A549 (cell line): ENCODE measurements at regions not wholly inside any gene's neighbourhood (a gene's known extent, or its start where the extent isn't known, plus 50 kb on each side); places are given as distances from the start of the nearest gene placed in this dataset.

ENCODE experiments used
- ATAC-seq, 2 experiments: fragments of 200-7000 bp in 1 of 2; fragments of >200 bp in 1 of 2; cut with Nextera tagmentation in 1 of 2; cut with Tn5 transposase in 1 of 2; 3 replicates each; pipeline versions ENCODE4 v1.8.0 to v1.9.1; 2018 to 2020; ENCODE audit warnings: mild to moderate bottlenecking in 1 of 2, moderate library complexity in 1 of 2
- CTCF ChIA-PET: fragments of 300-600 bp; sonication (Branson Sonifier 250); formaldehyde crosslinking; extraction: SDS; loops from one replicate; lab custom pipeline; 2021; ENCODE audit warnings: antibody characterized with exemption, inconsistent platforms; lab: Yijun Ruan, JAX
- POLR2A ChIA-PET: fragments of 350-600 bp; formaldehyde crosslinking; extraction: SDS; loops from one replicate; lab custom pipeline; 2021; ENCODE audit warnings: antibody characterized with exemption, inconsistent platforms; lab: Yijun Ruan, JAX
- DNase-seq, 2 experiments: peaks; one replicate each; pipeline versions ENCODE4 v3.0.0 to v3.0.0-alpha.2; 2011 to 2016; ENCODE audit warnings: low read depth in 1 of 2, low spot score in 1 of 2
- FAIRE-seq: peaks from 2 replicates; lab custom pipeline; 2011; peaks lifted over from hg19 to GRCh38; lab: Jason Lieb, UNC
- H3K27ac ChIP-seq, 2 experiments: fragments of >200 bp; sonication (Bioruptor Twin); formaldehyde crosslinking; 3 replicates each; pipeline ENCODE4 v1.5.1; 2016 to 2017
- H3K4me1 ChIP-seq: fragments of >200 bp; sonication (Bioruptor Twin); formaldehyde crosslinking; 3 replicates; pipeline ENCODE4 v1.6.1; 2016
- H3K4me2 ChIP-seq: fragments of >200 bp; sonication (Bioruptor Twin); formaldehyde crosslinking; 3 replicates; pipeline ENCODE4 v1.6.1; 2016
- H3K4me3 ChIP-seq: fragments of >200 bp; sonication (Bioruptor Twin); formaldehyde crosslinking; 3 replicates; pipeline ENCODE4 v1.5.1; 2016
- H3K9me3 ChIP-seq: fragments of >200 bp; sonication (Bioruptor Twin); formaldehyde crosslinking; 3 replicates; pipeline ENCODE4 v1.6.1; 2016
- CHD2 ChIP-seq: fragments of 150-350 bp; IDR thresholded peaks from 2 replicates; pipeline ENCODE4 v1.6.1; 2014; ENCODE audit warnings: low read length; ENCODE audit not compliant: partially characterized antibody
- CHD4 ChIP-seq: fragments of 200-600 bp; sonication (generic); IDR thresholded peaks from 2 replicates; pipeline ENCODE4 v1.6.1; 2016; ENCODE audit warnings: antibody characterized with exemption, mild to moderate bottlenecking, borderline replicate concordance
- FOSB ChIP-seq: fragments of 250-450 bp; sonication (Bioruptor Pico); IDR thresholded peaks from 2 replicates; pipeline ENCODE4 v1.5.0; 2020; ENCODE audit warnings: mild to moderate bottlenecking, moderate library complexity
- FOSL2 ChIP-seq, 2 experiments: fragments of 450-650 bp in 1 of 2; fragments of >200 bp in 1 of 2; sonication (Bioruptor Twin) in 1 of 2; formaldehyde crosslinking; IDR thresholded peaks; 2 replicates each; pipeline versions ENCODE4 v1.5.0 to v1.6.1; 2016 to 2020; ENCODE audit warnings: mild to moderate bottlenecking in 1 of 2, moderate library complexity in 1 of 2
- HOXA7 ChIP-seq: fragments of 250-450 bp; sonication (Bioruptor Pico); IDR thresholded peaks from 2 replicates; pipeline ENCODE4 v1.5.0; 2020; ENCODE audit warnings: mild to moderate bottlenecking, moderate library complexity
- HOXB13 ChIP-seq: fragments of 250-450 bp; sonication (Bioruptor Pico); IDR thresholded peaks from 2 replicates; pipeline ENCODE4 v1.5.0; 2020; ENCODE audit warnings: low read depth, mild to moderate bottlenecking, moderate library complexity
- KDM1A ChIP-seq: fragments of 200-600 bp; sonication (generic); IDR thresholded peaks from 2 replicates; pipeline ENCODE4 v1.6.1; 2016; ENCODE audit warnings: low read depth, mild to moderate bottlenecking
- POLR2AphosphoS2 ChIP-seq: conservative IDR thresholded peaks from 2 replicates; pipeline ENCODE4 v1.6.1; 2012; ENCODE audit warnings: low read length, improper control_type of control experiment, inconsistent platforms
- RARB ChIP-seq: fragments of 250-450 bp; sonication (Bioruptor Pico); IDR thresholded peaks from 2 replicates; pipeline ENCODE4 v1.8.0; 2021; ENCODE audit warnings: mild to moderate bottlenecking, moderate library complexity
- RFX5 ChIP-seq: fragments of 450-650 bp; IDR thresholded peaks from 2 replicates; pipeline ENCODE4 v1.7.1; 2014; ENCODE audit warnings: antibody characterized with exemption, mild to moderate bottlenecking, moderate library complexity
- SREBF2 ChIP-seq: fragments of 450-650 bp; IDR thresholded peaks from 2 replicates; pipeline ENCODE4 v1.6.1; 2014; ENCODE audit warnings: mild to moderate bottlenecking, moderate library complexity
- ZFP36 ChIP-seq: fragments of 450-650 bp; IDR thresholded peaks from 2 replicates; pipeline ENCODE4 v1.6.1; 2014; ENCODE audit warnings: borderline replicate concordance; ENCODE audit not compliant: partially characterized antibody
- WGBS: methylation state at CpG from one replicate; pipeline ENCODE4 v1.1.6; 2017; ENCODE audit errors: missing lambda C conversion rate; 5-methylcytosine and 5-hydroxymethylcytosine counted together
- TF ChIP-seq, protein P1 (sequence below): fragments of 200-600 bp; sonication (generic); IDR thresholded peaks from 2 replicates; pipeline ENCODE4 v1.6.1; 2016; ENCODE audit warnings: antibody characterized with exemption, mild to moderate bottlenecking, moderate library complexity
- TF ChIP-seq, protein P2 (sequence below): fragments of 250-450 bp; sonication (Bioruptor Pico); IDR thresholded peaks from 2 replicates; pipeline ENCODE4 v1.5.0; 2020; ENCODE audit warnings: low read depth, mild to moderate bottlenecking, moderate library complexity

DNA sequence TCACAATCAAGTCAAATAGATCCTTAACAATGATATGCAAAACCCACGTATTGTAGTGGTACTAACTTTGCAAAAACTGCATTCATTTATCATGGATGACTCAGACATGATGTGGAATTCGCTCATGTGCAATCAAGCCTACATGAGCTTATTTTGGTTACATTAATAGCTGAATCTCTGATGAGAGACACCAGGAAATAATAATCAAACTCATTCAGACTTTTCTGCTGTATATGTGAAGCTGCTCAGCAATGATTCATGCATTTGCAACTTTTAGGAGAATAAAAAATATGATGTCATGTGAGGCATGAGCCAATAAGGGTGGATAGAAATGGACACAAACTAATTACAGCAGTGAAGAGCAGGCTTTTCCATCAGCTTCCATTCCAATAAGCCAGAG lies 1075.8 kb upstream of the TMEM132C start:
- H3K4me3 ChIP-seq = no peak overlapping the region
- 9% methylated on average over 2 of the region's 2 CpGs for WGBS
- POLR2A ChIA-PET = no interaction called here
- TF ChIP-seq FOSL2 (IDR thresholded peaks at IDR 0.05) (no peak), FOSL2 (CRISPR knock-in tag; IDR thresholded peaks at IDR 0.05) (0 out of 2 replicates have a peak, but pooled peaks have one; percentile 8), SREBF2 (no peak), CHD4 (no peak), RARB (CRISPR knock-in tag) (no peak)
- TF ChIP-seq, protein P1, sequence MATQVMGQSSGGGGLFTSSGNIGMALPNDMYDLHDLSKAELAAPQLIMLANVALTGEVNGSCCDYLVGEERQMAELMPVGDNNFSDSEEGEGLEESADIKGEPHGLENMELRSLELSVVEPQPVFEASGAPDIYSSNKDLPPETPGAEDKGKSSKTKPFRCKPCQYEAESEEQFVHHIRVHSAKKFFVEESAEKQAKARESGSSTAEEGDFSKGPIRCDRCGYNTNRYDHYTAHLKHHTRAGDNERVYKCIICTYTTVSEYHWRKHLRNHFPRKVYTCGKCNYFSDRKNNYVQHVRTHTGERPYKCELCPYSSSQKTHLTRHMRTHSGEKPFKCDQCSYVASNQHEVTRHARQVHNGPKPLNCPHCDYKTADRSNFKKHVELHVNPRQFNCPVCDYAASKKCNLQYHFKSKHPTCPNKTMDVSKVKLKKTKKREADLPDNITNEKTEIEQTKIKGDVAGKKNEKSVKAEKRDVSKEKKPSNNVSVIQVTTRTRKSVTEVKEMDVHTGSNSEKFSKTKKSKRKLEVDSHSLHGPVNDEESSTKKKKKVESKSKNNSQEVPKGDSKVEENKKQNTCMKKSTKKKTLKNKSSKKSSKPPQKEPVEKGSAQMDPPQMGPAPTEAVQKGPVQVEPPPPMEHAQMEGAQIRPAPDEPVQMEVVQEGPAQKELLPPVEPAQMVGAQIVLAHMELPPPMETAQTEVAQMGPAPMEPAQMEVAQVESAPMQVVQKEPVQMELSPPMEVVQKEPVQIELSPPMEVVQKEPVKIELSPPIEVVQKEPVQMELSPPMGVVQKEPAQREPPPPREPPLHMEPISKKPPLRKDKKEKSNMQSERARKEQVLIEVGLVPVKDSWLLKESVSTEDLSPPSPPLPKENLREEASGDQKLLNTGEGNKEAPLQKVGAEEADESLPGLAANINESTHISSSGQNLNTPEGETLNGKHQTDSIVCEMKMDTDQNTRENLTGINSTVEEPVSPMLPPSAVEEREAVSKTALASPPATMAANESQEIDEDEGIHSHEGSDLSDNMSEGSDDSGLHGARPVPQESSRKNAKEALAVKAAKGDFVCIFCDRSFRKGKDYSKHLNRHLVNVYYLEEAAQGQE = no peak
- TF ChIP-seq, all 56 proteins: peak for 1
- ATAC-seq (no peak), FAIRE-seq (no peak), DNase-seq (no peak)
- CTCF ChIA-PET = no interaction called here
- Histone ChIP-seq H3K27ac (no peak overlapping the region), H3K9me3 (no peaks in the 10 kb centered on the region), H3K4me1 (no peaks in the 10 kb centered on the region), H3K4me2 (no peak overlapping the region)

DNA sequence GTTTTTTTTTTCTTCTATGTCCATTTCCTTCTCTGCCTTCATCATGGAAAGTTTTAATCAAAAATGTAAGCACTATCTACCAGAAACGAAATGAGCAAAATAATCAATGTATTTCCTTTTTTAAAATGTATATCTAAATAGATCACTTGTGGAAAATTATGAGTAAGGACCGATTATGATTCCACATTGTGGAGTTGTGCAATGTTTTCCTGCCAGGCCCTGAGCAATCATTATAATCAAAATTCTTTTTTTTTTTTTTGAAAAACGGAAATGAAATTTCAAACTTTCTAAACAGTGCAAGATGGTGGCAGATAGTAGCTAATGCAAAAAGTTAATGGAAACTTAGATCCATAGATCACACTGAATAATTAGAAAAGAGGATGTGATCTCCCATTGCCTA lies 1074.6 kb upstream of the TMEM132C start:
- FAIRE-seq = no peak
- CTCF ChIA-PET = interaction anchor here (1.9 kb wide), 1 partner anchor 84 kb away, joined by 4 read pairs; no protein-coding TSS in a partner anchor
- POLR2A ChIA-PET = no interaction called here
- Histone ChIP-seq H3K9me3 (no peaks in the 10 kb centered on the region), H3K27ac (no peak overlapping the region), H3K4me3 (no peak overlapping the region), H3K4me1 (no peaks in the 10 kb centered on the region), H3K4me2 (no peak overlapping the region)
- WGBS = 4% methylated on average over 3 of the region's 3 CpGs
- DNase-seq = no peak
- no peak for ATAC-seq
- TF ChIP-seq, protein P2, sequence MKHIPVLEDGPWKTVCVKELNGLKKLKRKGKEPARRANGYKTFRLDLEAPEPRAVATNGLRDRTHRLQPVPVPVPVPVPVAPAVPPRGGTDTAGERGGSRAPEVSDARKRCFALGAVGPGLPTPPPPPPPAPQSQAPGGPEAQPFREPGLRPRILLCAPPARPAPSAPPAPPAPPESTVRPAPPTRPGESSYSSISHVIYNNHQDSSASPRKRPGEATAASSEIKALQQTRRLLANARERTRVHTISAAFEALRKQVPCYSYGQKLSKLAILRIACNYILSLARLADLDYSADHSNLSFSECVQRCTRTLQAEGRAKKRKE (CRISPR knock-in tag) = no peak
- no peak for TF ChIP-seq CHD2
- TF ChIP-seq HOXB13 (CRISPR knock-in tag) = no peak
- no peak for TF ChIP-seq HOXA7 (CRISPR knock-in tag)

DNA sequence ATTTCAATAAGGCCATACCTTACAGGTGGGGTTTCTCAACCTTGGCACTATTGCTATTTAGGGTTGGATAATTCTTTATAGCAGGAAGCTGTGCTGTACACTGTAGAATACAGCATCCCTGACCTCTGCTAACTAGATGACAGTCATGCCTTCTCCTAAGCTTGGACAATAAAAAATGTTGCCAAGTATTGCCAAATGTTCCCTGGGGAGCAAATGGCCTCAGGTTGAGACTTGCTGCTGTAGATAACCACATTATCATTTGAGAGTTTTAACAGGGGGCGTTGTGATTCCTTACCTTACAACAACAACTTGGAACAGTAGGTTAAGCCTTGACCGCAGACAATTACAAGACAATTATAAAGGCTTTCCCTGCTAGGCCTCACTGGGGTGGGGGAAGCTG lies 1073.6 kb upstream of the TMEM132C start:
- Histone ChIP-seq H3K9me3 (no peaks in the 10 kb centered on the region), H3K4me2 (no peak overlapping the region), H3K4me1 (no peaks in the 10 kb centered on the region), H3K4me3 (no peak overlapping the region), H3K27ac (no peak overlapping the region)
- FAIRE-seq (no peak), DNase-seq (no peak), ATAC-seq (no peak)
- TF ChIP-seq ZFP36 = no peak
- TF ChIP-seq, protein P2 (CRISPR knock-in tag) = no peak
- TF ChIP-seq FOSB (CRISPR knock-in tag) = no peak
- no peak for TF ChIP-seq POLR2AphosphoS2
- ChIA-PET CTCF (interaction anchor here (1.9 kb wide), 1 partner anchor 85 kb away, joined by 4 read pairs; no protein-coding TSS in a partner anchor), POLR2A (no interaction called here)
- WGBS = 62% methylated on average over 2 of the region's 2 CpGs

DNA sequence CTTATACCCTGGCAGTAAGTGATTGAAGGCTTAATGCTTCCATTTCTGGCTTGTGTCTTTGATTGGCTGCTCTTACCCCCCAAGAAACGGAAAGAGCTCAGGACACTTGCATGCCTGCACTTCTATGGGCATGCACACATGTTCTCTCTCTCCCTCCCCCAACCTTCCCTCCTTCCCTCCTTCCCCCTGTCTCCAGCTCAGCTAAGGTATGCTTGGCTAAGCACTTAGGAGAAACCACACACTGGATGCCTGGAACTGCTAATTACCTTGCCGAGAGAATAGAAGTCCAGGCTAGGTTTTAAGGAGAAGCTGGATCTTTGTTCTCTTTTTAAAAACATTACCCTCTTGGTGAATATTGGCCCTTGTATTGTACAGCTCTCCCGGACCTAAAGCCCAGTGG lies 1072.8 kb upstream of the TMEM132C start:
- POLR2A ChIA-PET = no interaction called here
- WGBS = 51% methylated on average over 3 of the region's 3 CpGs
- TF ChIP-seq RFX5 (no peak), KDM1A (no peak)
- Histone ChIP-seq H3K27ac (no peak overlapping the region), H3K4me3 (no peak overlapping the region), H3K4me2 (no peak overlapping the region), H3K9me3 (no peaks in the 10 kb centered on the region), H3K4me1 (no peaks in the 10 kb centered on the region)
- no peak for FAIRE-seq
- no peak for DNase-seq
- ATAC-seq = no peak
- CTCF ChIA-PET = interaction anchor here (1.9 kb wide), 1 partner anchor 86 kb away, joined by 4 read pairs; no protein-coding TSS in a partner anchor
